Lower leg skin (tissue), 4 donors: ENCODE measurements at regions not wholly inside any gene's neighbourhood (a gene's known extent, or its start where the extent isn't known, plus 50 kb on each side); places are given as distances from the start of the nearest gene placed in this dataset.

Experiments
- DNase-seq, 2 donors: peaks; one replicate each; pipeline ENCODE4 v3.0.0-alpha.2; 2019; ENCODE audit warnings: low spot score in 2 of 2
- H3K4me3 ChIP-seq: fragments of 200-600 bp; sonication (generic); 2 replicates; pipeline ENCODE4 v1.5.1; 2017; ENCODE audit warnings: mild to moderate bottlenecking, low read depth; ENCODE audit not compliant: poor library complexity, severe bottlenecking
- CTCF ChIP-seq, 3 donors: fragments of 450-650 bp; IDR thresholded peaks; one replicate each; pipeline ENCODE4 v1.5.1; 2016; ENCODE audit warnings: antibody characterized with exemption in 3 of 3, mild to moderate bottlenecking in 3 of 3, moderate library complexity in 2 of 3
- POLR2A ChIP-seq, 2 donors: fragments of 450-650 bp; IDR thresholded peaks; one replicate each; pipeline ENCODE4 v1.6.1; 2016 to 2017; ENCODE audit warnings: antibody characterized with exemption in 2 of 2, mild to moderate bottlenecking in 1 of 2, moderate library complexity in 1 of 2
- WGBS, 2 donors: methylation state at CpG; one replicate each; pipeline ENCODE4 v1.1.5; 2018; 5-methylcytosine and 5-hydroxymethylcytosine counted together
- intact Hi-C: fragments of 100-400 bp; cut with DNase I; formaldehyde crosslinking; loops from one replicate; pipeline ENCODE4 v1.15.0; 2023; ENCODE audit warnings: low total_unique reads

GRCh38 chr5:115456539-115457040, 88.0 kb downstream of the FEM1C start:
- DNase-seq: no peak
- intact Hi-C loops: no loop called here
- 81 to 84% methylated on average over 7 of the region's 7 CpGs for WGBS, 2 donors
- TF ChIP-seq CTCF (IDR thresholded peaks at IDR 0.05): no peak
- no peak for TF ChIP-seq POLR2A (IDR thresholded peaks at IDR 0.05)
- no peak overlapping the region for H3K4me3 ChIP-seq

- no peak for TF ChIP-seq CTCF (IDR thresholded peaks at IDR 0.05)
- TF ChIP-seq POLR2A (IDR thresholded peaks at IDR 0.05): no peak
- intact Hi-C loops: no loop called here
- DNase-seq: no peak
- WGBS, 2 donors: 82 to 85% methylated on average over 4 of the region's 4 CpGs
- no peak overlapping the region for H3K4me3 ChIP-seq
These were observed 88.5 kb downstream of the FEM1C start for GRCh38 chr5:115456056-115456455.

GRCh38 chr5:115455301-115455707, 89.3 kb downstream of the FEM1C start:
- DNase-seq: peak in 1 of 2 donors; percentile 39
- WGBS, 2 donors: 73 to 77% methylated on average over 6 of the region's 6 CpGs
- intact Hi-C loops: no loop called here

GRCh38 chr5:115453391-115454095, 91.0 kb downstream of the FEM1C start:
- no peak for DNase-seq
- no peak overlapping the region for H3K4me3 ChIP-seq
- TF ChIP-seq POLR2A (IDR thresholded peaks at IDR 0.05): no peak
- TF ChIP-seq CTCF (IDR thresholded peaks at IDR 0.05): no peak
- intact Hi-C loops: no loop called here
- 78 to 81% methylated on average over 2 of the region's 2 CpGs for WGBS, 2 donors

More at GRCh38 chr5:115455301-115455707, 89.3 kb downstream of the FEM1C start:
- H3K4me3 ChIP-seq: no peak overlapping the region
- TF ChIP-seq POLR2A (IDR thresholded peaks at IDR 0.05) (no peak), CTCF (IDR thresholded peaks at IDR 0.05) (no peak)

GRCh38 chr5:115452536-115453235, 91.9 kb downstream of the FEM1C start:
- no peak overlapping the region for H3K4me3 ChIP-seq
- WGBS, 2 donors: 87 to 95% methylated on average over 2 of the region's 2 CpGs
- no peak for TF ChIP-seq POLR2A (IDR thresholded peaks at IDR 0.05)
- TF ChIP-seq CTCF (IDR thresholded peaks at IDR 0.05): no peak
- intact Hi-C loops: no loop called here
- DNase-seq: no peak
